Activated naive CD4-positive, alpha-beta T cell treated with anti-CD3 and anti-CD28 coated beads, Interleukin-2, amount 50 U/mL, for 24 hours (primary cell): ENCODE measurements at regions not wholly inside any gene's neighbourhood (a gene's known extent, or its start where the extent isn't known, plus 50 kb on each side); places are given as distances from the start of the nearest gene placed in this dataset.
"Not testable (repeated sequence)": the region's sequence is repeated elsewhere in the genome, so short reads cannot be mapped to it uniquely, and the experiment has no call there.

Source experiments
- H3K27ac Mint-ChIP-seq: one replicate; pipeline ENCODE4 v1.8.0; 2021; ENCODE audit warnings: mild to moderate bottlenecking, mixed read lengths
- H3K27me3 Mint-ChIP-seq: one replicate; pipeline ENCODE4 v1.8.0; 2021; ENCODE audit warnings: mixed read lengths
- H3K36me3 Mint-ChIP-seq: one replicate; pipeline ENCODE4 v1.8.0; 2021; ENCODE audit warnings: mixed read lengths
- H3K4me1 Mint-ChIP-seq: one replicate; pipeline ENCODE4 v1.8.0; 2021; ENCODE audit warnings: mixed read lengths
- H3K4me3 Mint-ChIP-seq: one replicate; pipeline ENCODE4 v1.8.0; 2021; ENCODE audit warnings: mild to moderate bottlenecking, mixed read lengths
- H3K9me3 Mint-ChIP-seq: one replicate; pipeline ENCODE4 v1.8.0; 2021; ENCODE audit warnings: mixed read lengths

DNA sequence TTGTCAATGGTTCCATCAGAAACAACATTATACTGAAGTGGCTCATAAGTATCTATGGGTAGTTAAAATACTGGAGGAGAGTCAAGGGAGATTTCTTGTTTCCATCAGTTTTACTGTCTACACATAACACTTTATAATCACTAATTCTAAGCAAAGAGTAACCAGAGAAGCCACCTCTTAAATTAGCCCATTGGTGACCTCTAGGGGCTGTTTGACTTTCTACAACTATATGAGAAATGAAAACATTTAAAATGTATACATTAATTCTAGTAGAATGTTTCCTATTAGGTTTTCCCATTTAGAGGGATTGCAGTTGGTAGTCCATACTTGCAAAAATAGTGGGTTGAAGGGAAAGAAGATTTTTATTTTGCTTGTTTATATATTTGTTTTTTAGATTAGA, 504.3 kb downstream of the FAM181B start:
- H3K27ac Mint-ChIP-seq, result no peak overlapping the region
- no peaks in the 10 kb centered on the region for H3K27me3 Mint-ChIP-seq
- no peak overlapping the region for H3K4me3 Mint-ChIP-seq
- H3K36me3 Mint-ChIP-seq, result no peaks in the 10 kb centered on the region
- H3K9me3 Mint-ChIP-seq, result no peaks in the 10 kb centered on the region
- H3K4me1 Mint-ChIP-seq, result no peaks in the 10 kb centered on the region

DNA sequence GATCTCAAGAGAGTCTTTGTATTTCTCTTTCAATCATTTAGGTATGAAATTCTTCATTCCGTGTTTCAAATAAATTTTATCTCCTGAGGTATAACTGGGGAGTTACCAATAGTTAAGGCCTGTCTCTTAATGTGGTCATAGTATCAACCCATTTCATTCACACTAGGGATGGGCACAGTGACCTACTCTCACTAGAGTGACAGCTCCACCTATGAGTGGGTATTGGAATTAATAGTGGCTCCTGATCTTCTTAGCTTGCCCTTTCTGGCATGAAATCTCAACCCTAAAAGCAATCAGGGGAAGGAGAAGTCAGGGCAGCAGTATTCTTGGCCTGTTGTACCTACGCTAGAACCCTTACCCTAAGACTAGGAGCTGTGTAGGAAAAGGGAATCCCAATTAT, 507.7 kb downstream of the FAM181B start:
- no peaks in the 10 kb centered on the region for H3K27me3 Mint-ChIP-seq
- H3K9me3 Mint-ChIP-seq, result no peaks in the 10 kb centered on the region
- no peak overlapping the region for H3K27ac Mint-ChIP-seq
- H3K4me3 Mint-ChIP-seq, result no peak overlapping the region
- no peaks in the 10 kb centered on the region for H3K4me1 Mint-ChIP-seq
- no peaks in the 10 kb centered on the region for H3K36me3 Mint-ChIP-seq

DNA sequence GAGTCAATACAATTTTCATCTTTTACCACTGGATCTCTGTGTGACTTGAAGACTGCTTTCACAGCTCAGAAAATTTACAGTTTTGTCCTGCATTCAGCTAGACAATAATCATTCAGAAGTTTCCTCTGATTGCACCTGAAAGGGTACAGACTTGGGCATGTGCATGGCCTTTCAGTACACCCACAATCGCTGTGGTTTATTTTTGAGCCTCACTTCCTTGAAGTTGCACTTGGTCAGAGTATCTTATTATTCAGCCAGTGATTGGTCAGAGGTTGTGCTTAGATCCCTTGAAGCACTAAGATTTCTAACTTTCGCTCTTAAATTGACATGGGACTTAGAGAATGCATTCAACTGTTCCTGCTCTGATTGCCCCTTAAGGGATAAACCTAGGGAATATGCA, 508.2 kb downstream of the FAM181B start:
- H3K36me3 Mint-ChIP-seq, result no peaks in the 10 kb centered on the region
- H3K9me3 Mint-ChIP-seq, result no peaks in the 10 kb centered on the region
- H3K27me3 Mint-ChIP-seq, result no peaks in the 10 kb centered on the region
- H3K4me3 Mint-ChIP-seq, result no peak overlapping the region
- H3K4me1 Mint-ChIP-seq, result no peaks in the 10 kb centered on the region
- no peak overlapping the region for H3K27ac Mint-ChIP-seq

DNA sequence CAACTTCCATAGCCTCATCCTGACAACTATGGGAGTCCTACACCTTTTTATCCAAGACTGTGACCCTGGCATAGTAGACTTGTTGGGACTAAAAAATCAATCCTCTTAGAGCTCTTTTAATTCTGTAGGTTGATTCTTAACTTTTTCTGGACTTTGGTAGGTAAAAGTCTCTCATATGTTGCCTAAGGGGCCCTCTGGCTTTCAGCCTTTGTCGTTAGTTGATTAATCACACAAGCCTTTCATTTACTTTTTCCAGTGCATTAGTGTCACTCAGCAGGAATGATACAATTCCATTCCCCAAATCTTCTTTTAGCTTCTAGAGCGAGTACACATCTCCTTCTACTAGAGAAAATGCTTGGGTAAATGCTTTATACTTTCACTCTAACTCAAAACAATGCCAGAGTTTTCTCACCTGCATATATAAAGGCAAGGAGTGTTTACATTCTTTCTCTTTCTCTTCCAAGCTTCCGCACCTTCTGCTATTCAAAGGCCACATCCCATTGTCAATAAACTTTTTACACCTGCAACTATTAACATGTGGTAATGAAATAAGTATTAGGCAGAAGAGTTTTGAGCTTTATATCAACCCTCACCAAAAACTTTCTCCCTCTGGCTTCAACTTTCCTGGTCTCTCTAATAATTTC, 516.6 kb downstream of the FAM181B start:
- Mint-ChIP-seq H3K27me3 (no peaks in the 10 kb centered on the region), H3K9me3 (no peaks in the 10 kb centered on the region), H3K27ac (no peak overlapping the region), H3K4me1 (no peaks in the 10 kb centered on the region), H3K4me3 (no peak overlapping the region), H3K36me3 (no peaks in the 10 kb centered on the region)

DNA sequence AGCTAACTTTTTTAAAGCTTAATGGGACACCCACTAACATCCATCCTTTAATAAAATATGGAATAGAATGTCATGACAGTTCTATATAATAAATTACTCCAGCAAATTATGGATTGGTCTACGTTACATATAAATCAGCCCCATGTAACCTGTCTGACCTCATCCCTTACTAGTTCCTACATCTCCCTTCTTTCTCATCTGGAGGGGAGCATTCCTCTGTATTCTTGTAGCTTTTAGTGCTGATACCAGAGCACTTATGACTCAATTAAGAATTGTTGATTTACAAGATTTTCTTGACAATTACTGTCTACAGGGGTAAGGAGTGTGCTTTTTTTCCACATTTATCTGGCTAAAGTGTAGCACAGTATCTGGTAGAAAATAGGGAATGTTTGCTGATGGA, 523.7 kb downstream of the FAM181B start:
- H3K27ac Mint-ChIP-seq, result no peak overlapping the region
- H3K27me3 Mint-ChIP-seq, result no peaks in the 10 kb centered on the region
- H3K4me1 Mint-ChIP-seq, result no peaks in the 10 kb centered on the region

DNA sequence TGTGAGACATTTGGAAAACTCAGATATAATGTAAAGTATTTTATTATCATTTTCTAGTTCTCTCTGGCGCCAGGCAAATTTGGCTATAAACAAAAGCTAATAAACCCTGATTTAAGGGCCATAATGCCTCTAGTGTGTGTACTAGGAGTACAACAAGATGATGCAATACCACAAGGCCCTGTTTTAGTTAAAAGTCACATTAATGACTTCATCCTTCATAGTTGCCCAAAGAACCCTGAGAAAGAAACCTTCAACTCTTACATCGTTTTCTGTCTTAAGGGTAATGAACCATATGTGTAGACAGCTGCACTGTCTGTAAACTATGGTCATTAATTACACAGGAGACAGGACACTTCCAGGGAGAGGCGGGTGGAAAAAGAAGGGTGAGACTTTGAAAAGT, 538.4 kb downstream of the FAM181B start:
- Mint-ChIP-seq H3K27ac (no peak overlapping the region), H3K36me3 (no peaks in the 10 kb centered on the region)

More for the DNA sequence above, 523.7 kb downstream of the FAM181B start:
- Mint-ChIP-seq H3K36me3 (no peaks in the 10 kb centered on the region), H3K4me3 (no peak overlapping the region), H3K9me3 (no peaks in the 10 kb centered on the region)

DNA sequence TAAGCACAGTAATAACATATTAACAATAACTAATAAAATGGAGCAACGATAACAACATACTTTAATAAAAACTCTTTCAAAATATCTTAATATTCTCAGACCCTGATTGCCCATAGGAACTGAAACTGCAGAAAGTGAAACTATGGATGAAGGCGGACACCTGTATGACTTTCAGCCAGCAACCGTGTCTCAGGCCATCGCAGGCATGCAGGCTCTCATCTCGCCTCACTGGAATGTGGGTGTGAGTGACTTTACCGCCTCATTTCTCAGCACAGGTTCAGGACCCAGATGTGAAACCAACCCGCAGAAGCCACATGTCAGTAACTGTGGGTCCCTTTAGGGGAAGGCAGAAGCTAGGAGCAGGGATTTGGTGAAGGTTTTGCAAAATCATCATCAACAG, 539.1 kb downstream of the FAM181B start:
- Mint-ChIP-seq H3K36me3 (no peaks in the 10 kb centered on the region), H3K27ac (no peak overlapping the region), H3K27me3 (peaks cover 2% of the 10 kb centered on the region), H3K4me3 (no peak overlapping the region), H3K9me3 (no peaks in the 10 kb centered on the region), H3K4me1 (no peaks in the 10 kb centered on the region)

More for the DNA sequence above, 538.4 kb downstream of the FAM181B start:
- Mint-ChIP-seq H3K27me3 (peaks cover 2% of the 10 kb centered on the region), H3K9me3 (no peaks in the 10 kb centered on the region), H3K4me3 (no peak overlapping the region), H3K4me1 (no peaks in the 10 kb centered on the region)

DNA sequence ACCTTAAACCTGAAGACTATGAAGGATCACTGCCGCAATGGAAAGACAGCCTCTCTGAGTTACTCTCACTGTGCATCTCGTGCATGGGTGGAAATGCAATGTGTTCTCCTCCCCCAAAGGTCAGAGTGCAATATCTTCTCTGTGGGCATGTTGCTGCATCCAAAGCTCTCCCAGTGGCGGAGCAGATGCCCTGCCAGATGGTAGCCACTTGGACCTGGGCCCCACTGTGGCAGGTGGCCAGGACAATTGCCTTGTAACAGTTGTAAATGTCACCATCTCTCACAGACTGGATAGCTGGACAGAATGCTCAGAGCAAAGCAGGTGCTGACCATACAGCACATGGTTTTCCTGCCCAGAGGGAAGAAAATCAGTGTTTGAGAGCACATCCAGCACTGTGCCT, 542.0 kb downstream of the FAM181B start:
- H3K4me1 Mint-ChIP-seq, result no peaks in the 10 kb centered on the region
- no peak overlapping the region for H3K4me3 Mint-ChIP-seq
- no peaks in the 10 kb centered on the region for H3K9me3 Mint-ChIP-seq
- H3K36me3 Mint-ChIP-seq, result no peaks in the 10 kb centered on the region
- H3K27me3 Mint-ChIP-seq, result peaks cover 2% of the 10 kb centered on the region
- H3K27ac Mint-ChIP-seq, result no peak overlapping the region

DNA sequence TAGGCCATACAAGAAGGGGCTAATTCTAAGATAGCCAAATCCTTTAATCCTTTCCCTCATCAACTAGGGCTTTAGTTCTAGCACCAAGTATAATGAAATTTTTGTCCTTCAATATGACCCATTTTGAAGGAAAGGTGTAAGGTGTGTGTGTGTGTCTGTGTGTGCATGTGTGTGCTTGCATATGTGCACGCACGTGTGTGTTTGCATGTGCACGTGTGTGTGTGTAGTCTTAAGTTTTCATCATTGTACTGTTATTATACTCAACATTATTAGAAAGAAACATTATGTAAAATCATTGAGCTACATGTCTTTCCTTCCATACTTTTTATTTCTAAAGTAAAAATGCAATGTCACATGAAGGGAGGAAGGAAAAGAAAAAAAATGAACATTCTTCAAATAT, 547.7 kb downstream of the FAM181B start:
- H3K27ac Mint-ChIP-seq, result no peak overlapping the region
- H3K9me3 Mint-ChIP-seq, result no peaks in the 10 kb centered on the region
- H3K27me3 Mint-ChIP-seq, result peaks cover 4% of the 10 kb centered on the region
- no peak overlapping the region for H3K4me3 Mint-ChIP-seq
- H3K4me1 Mint-ChIP-seq, result no peaks in the 10 kb centered on the region
- H3K36me3 Mint-ChIP-seq, result no peaks in the 10 kb centered on the region

DNA sequence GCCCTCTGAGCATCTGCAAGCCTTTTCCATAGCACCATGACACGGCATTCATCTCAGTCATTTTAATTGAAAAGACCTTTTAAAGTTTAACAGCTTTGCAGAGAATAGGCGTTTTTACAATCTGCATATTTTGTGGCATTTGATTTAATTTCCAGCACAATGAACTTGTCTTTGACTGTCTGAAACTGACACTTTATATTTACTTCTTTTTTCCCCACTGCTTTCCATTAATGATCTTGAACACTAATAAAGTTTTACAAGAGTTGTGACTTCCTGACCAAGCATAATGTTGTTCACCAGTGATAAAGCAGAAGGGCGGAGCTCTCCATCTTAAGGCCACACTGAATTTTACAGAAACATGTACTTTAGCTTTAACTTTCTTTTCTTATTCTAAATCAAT, 548.7 kb downstream of the FAM181B start:
- H3K27me3 Mint-ChIP-seq, result peaks cover 4% of the 10 kb centered on the region
- no peak overlapping the region for H3K27ac Mint-ChIP-seq

DNA sequence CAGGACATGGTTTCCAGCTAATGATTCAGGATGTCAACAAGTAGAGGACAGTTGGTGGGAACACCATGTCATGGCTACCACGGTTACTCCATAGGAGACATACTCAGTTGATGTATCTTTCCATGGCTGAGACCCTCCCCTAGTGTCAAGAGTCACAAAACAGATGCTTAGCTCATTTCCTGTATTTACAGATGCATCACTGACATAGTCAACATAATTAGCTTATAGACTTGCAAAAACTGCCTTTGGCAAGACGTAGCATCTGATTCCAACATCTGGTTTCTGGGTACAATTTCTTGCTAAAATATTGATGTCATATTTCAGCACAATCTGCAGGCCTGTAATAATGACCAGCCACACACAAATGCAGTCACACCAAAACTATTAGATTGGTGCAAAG, 550.3 kb downstream of the FAM181B start:
- Mint-ChIP-seq H3K9me3 (no peaks in the 10 kb centered on the region), H3K4me1 (no peaks in the 10 kb centered on the region), H3K27me3 (peaks cover 4% of the 10 kb centered on the region), H3K36me3 (no peaks in the 10 kb centered on the region), H3K27ac (no peak overlapping the region), H3K4me3 (no peak overlapping the region)

More for the DNA sequence above, 548.7 kb downstream of the FAM181B start:
- H3K4me3 Mint-ChIP-seq, result no peak overlapping the region
- H3K9me3 Mint-ChIP-seq, result no peaks in the 10 kb centered on the region
- no peaks in the 10 kb centered on the region for H3K36me3 Mint-ChIP-seq
- no peaks in the 10 kb centered on the region for H3K4me1 Mint-ChIP-seq

DNA sequence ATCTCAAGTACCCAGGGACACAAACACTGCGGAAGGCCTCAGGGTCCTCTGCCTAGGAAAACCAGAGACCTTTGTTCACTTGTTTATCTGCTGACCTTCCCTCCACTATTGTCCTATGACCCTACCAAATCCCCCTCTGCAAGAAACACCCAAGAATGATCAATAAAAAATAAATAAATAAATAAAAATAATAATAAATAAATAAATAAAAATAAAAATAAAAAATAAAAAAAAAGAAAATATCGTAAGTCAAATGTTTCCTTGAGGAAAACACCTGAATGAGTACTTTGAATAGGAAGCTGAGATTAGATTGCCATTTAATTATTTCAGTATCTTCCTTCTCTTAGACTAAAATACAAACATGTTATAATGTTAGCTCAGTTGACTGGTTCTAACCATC, 551.0 kb downstream of the FAM181B start:
- not testable (repeated sequence) for H3K27me3 Mint-ChIP-seq, H3K27ac Mint-ChIP-seq, H3K4me3 Mint-ChIP-seq, H3K36me3 Mint-ChIP-seq, H3K9me3 Mint-ChIP-seq, H3K4me1 Mint-ChIP-seq

DNA sequence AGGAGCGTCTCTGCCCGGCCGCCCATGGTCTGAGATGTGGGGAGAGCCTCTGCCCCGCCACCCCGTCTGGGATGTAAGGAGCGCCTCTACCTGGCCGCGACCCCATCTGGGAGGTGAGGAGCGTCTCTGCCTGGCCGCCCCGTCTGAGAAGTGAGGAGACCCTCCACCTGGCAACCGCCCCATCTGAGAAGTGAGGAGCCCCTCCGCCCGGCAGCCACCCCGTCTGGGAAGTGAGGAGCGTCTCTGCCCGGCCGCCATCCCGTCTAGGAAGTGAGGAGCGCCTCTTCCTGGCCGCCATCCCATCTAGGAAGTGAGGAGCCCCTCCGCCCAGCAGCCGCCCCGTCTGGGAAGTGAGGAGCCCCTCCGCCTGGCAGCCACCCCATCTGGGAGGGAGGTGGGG, 551.9 kb downstream of the FAM181B start:
- H3K4me3 Mint-ChIP-seq, H3K9me3 Mint-ChIP-seq, H3K27ac Mint-ChIP-seq, H3K36me3 Mint-ChIP-seq, H3K27me3 Mint-ChIP-seq, H3K4me1 Mint-ChIP-seq: not testable (repeated sequence)

DNA sequence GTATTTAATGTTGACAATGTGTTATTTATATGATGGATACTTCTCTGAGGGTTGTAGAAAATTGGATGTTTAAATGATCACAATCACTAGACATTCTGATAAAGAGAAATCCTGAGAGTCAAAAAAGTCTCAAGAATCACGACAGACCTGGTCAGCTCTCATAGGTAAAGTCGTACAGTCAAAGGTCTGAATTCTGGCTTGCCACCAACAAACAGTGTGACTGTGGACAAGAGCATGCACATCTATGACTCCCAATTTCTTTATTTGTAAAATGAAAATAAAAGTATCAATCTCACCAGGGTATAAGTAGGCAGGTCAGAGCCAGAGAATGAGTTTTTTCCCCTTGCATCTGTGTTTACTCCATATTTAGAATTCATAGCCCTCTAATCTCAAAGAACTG, 556.7 kb downstream of the FAM181B start:
- Mint-ChIP-seq H3K27ac (no peak overlapping the region), H3K36me3 (no peaks in the 10 kb centered on the region), H3K27me3 (no peaks in the 10 kb centered on the region), H3K4me1 (no peaks in the 10 kb centered on the region), H3K4me3 (no peak overlapping the region), H3K9me3 (no peaks in the 10 kb centered on the region)

DNA sequence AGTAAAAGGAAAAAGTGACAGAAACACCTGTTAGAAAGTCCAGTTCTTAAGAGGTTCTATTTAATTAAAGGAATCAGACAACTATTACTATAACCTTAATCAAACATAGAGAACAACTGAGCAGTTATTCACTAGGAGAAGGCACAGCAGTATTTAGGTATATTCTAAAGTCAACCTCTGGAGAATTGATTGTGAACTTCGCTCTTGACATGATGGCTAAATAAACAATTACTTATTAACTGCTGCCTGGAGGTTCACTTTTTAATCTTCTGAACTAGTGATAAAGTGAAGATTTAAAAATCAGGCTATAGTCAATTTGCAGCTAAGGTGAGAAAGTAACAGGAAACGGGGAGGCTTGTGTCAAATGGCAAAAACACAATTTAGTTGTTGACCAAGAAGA, 557.3 kb downstream of the FAM181B start:
- no peak overlapping the region for H3K27ac Mint-ChIP-seq
- H3K9me3 Mint-ChIP-seq, result no peaks in the 10 kb centered on the region
- no peaks in the 10 kb centered on the region for H3K36me3 Mint-ChIP-seq
- H3K27me3 Mint-ChIP-seq, result no peaks in the 10 kb centered on the region
- no peak overlapping the region for H3K4me3 Mint-ChIP-seq
- no peaks in the 10 kb centered on the region for H3K4me1 Mint-ChIP-seq

DNA sequence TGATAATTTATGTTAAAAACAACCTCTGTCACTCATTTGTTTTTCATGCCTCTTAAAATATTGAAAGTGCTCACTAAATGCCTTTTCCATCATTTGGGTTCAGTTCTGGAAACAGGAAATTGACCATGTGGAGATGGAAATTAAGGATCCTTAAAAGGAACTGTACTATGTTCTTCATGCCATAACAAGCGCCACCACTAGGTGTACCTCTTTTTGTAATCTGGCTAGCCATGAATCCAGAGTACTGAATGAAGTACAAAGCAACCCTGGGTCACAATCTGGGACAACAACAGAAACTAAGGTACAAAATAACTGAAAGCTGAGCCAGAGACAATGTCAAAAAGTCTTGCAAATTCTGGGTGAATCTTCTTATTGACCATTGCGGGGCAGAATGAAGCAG, 559.1 kb downstream of the FAM181B start:
- no peaks in the 10 kb centered on the region for H3K27me3 Mint-ChIP-seq

DNA sequence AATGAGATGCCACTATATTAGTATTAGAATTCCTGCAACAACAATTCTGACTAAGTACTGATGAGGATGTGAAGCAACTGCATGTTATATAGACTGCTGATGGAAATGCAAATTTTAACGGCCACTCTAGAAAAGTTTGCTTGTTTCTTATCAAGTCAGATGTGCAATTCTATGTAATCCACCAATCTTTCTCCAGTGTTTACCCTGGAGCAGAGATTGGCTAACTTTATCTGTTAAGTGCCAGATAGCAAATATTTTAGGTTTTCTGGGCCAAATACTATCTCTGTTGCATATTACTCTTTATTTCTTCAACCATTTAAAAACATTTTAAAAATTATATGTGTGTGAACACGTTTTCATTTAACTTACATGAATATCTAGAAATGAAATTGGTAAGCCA, 586.9 kb downstream of the FAM181B start:
- H3K9me3 Mint-ChIP-seq, result no peaks in the 10 kb centered on the region
- H3K36me3 Mint-ChIP-seq, result no peaks in the 10 kb centered on the region
- no peaks in the 10 kb centered on the region for H3K27me3 Mint-ChIP-seq
- no peak overlapping the region for H3K27ac Mint-ChIP-seq
- H3K4me3 Mint-ChIP-seq, result no peak overlapping the region
- no peaks in the 10 kb centered on the region for H3K4me1 Mint-ChIP-seq

More for the DNA sequence above, 559.1 kb downstream of the FAM181B start:
- Mint-ChIP-seq H3K4me3 (no peak overlapping the region), H3K9me3 (no peaks in the 10 kb centered on the region), H3K4me1 (no peaks in the 10 kb centered on the region), H3K36me3 (no peaks in the 10 kb centered on the region), H3K27ac (no peak overlapping the region)
